NCI-H1092 (cell line): ENCODE measurements at regions not wholly inside any gene's neighbourhood (a gene's known extent, or its start where the extent isn't known, plus 50 kb on each side); places are given as distances from the start of the nearest gene placed in this dataset.
"Not testable (repeated sequence)": the region's sequence is repeated elsewhere in the genome, so short reads cannot be mapped to it uniquely, and the experiment has no call there.

ENCODE experiments used
- DNase-seq: peaks from one replicate; lab custom pipeline; 2025; lab: John Stamatoyannopoulos, UW

- not testable (repeated sequence) for DNase-seq
These were observed 51.7 kb downstream of the PPIAL4C start for GRCh38 chr1:149635290-149635899.

DNA sequence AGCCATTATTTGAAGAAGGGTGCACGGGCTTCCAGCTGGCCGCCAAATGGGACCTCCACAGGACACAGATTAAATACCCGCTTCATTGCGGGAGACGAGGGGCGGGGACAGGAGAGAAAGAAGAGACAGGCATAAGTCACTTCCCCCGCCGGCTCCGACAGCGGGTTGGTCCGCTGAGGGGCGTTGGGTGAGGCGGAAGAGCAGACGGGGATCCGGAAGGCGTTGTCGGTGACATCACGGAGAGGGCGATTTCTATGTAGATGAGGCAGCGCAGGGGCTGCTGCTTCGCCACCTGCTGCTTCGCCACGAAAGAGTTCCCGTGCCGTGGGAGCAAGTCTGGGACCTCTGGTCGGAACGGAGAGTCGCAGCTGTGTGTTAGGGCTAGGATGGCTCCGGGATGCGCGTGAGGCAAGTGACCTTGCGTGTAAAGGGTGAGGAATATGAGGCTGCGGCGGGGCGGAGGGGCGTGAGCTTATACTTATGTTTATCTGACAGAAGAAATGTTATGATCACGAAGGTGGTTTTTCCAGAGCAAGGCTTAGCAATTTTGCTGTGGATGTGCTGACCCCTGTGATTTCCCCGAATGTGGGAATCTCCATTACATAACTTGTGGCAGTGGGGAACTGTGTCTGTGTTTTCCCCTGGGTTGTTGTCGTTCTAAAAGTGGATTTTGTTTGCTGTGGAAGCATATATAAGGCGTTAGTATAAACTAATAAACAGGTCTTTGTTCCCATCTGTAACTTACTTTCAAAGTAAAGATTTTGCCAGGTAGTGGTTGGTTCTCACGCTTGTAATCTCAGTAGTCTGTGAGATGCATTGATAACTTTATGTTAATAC, 52.9 kb downstream of the PPIAL4C start:
- peak; percentile 41 for DNase-seq

DNA sequence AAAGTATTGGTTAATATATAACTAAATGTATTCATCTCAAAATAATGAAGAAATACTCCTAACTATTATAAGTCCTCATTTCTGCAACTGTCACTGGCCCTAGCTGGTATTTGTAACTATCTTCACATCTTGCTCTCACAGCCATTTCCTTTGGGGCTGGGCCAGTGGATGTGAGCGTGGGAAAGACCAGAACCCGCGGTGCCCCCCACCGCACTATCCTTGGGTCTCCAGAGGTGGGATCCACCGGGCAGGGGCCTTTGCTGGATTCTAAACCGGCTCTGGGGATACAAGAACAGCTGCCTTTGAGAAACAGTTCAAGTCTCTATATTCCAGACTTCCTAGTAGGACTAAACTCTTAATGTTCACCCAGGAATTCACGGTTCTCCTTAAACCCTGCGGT, 54.8 kb downstream of the PPIAL4C start:
- DNase-seq: not testable (repeated sequence)

DNA sequence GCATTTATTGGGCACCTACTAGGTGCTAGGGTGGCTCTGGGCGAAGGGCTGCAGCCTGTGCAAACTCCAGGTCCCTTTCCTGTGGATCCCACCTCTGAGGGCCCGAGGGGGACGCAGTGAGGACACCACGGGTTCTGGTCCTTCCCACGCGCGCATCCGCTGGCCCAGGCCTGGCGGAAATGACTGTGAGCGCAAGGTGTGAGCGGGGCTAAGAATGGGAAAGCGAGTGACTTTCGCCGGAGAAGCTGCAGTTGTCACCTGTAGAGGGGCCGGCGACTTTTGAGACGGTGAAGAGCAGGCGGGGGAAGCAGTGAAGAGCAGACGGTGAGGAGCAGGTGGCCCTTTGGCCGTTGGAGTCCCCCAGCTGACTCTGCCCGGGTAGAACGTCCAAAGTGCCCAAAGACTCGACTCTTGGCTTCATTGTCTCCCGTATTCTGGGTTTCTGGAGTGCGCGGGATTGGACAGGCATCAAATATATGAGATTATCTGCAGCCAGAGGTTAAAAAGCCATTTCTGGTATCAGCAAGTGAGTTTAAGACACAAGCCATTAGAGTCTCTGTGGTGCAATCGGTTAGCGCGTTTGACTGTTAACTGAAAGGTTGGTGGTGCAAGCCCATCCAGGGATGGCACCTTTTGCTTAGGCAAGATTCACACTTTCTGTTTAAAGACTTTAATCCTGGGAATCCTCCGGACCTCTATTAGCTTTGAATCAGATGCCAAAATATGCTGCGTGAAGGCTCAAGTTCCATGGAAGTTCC, 55.4 kb downstream of the PPIAL4C start:
- not testable (repeated sequence) for DNase-seq

DNA sequence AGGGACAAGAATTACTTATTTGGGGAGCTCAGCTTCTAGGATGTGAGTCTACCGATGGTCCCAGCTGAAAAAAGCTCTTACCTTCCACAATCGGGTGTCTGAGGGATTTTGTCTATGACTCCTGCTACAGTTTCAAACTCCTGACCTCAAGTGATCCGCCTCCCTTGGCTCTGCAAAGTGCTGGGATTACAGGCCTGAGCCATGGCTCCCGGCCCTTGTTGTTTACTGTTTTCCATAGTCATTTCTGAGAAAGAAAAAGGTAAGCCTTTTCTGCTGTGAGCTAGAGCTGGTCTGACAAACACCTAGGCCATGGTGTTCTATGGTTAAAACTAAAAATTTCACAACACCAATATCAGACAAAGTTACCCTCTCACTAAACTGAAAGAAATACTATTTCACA, 57.5 kb downstream of the PPIAL4C start:
- DNase-seq: not testable (repeated sequence)

GRCh38 chr1:149644818-149645217, 61.2 kb downstream of the PPIAL4C start:
- not testable (repeated sequence) for DNase-seq

DNA sequence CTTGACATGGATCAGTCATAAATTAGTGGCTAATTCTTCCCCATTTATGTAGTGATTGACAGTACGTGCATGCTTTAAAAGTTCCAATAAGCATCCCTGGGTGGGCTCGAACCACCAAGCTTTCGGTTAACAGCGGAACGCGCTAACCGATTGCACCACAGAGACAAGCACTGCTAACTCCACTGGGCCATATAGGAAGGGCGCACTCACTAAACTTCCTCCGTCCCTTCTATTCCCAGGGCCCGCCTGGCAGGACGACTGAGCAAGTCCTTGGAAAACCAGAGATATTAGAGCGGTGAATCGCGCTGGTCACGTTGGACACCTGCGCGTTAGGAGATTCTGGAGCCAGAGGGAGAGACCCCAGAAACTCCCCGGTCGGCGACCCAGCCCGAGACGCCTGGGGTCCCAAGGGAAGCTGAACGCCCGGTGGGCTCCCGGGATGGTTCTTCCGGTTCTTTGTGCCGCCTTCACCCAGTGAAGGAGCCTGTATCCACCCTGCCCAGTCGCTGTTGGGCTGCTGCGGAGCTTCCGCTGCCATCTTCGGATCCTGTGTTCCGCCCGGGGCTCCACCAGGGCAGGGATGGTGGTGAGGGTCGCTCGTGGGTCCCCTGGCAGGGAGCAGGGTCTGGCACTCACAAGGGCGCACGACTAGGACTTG, 62.8 kb downstream of the PPIAL4C start:
- DNase-seq: not testable (repeated sequence)

DNA sequence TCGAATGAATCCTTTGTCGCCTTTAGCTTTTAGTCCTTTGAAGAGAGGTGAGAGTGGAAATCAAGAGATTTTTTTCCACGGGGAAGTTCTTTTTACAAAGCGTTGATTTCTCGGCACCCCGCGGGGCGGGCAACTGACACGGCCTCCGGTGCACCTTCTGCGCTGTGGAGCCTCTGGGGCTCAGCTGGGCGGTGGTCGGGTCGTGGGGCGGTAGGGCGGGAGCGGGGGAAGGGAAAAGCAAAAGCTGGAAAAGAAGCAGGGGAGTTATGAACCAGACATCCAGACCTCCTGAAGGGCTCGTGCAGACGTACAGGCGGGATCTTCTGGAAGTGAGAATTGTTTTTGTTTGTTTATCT, 63.3 kb downstream of the PPIAL4C start:
- not testable (repeated sequence) for DNase-seq

- DNase-seq: not testable (repeated sequence)
These were observed 74.1 kb downstream of the PPIAL4C start for GRCh38 chr1:149657750-149658149.

DNA sequence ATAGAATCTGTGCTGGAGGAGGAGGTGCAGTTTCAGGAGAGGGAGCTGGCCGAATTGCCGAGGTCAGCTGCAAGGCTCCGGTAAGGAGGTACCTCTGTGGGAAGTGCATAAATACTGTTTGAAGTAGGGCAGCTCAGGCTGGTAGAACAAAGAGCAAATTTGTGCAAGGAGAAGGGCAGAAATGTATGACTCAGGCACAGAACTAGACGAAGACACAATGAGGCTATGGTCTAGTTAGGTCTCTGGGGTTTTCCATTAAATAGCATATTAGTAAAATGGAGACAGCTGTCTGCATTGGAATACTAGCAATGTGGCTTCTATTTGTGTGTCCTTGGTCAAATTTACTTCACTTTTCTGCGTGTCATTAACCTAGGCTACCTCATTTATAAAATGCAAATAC, 74.5 kb downstream of the PPIAL4C start:
- not testable (repeated sequence) for DNase-seq

- DNase-seq: not testable (repeated sequence)
These were observed 81.0 kb downstream of the PPIAL4C start for GRCh38 chr1:149664624-149665023.

- not testable (repeated sequence) for DNase-seq
These were observed 81.4 kb downstream of the PPIAL4C start for GRCh38 chr1:149665033-149665432.

- not testable (repeated sequence) for DNase-seq
These were observed 81.9 kb downstream of the PPIAL4C start for GRCh38 chr1:149665528-149665927.

GRCh38 chr1:149673231-149673909, 89.7 kb downstream of the PPIAL4C start:
- DNase-seq: not testable (repeated sequence)

DNA sequence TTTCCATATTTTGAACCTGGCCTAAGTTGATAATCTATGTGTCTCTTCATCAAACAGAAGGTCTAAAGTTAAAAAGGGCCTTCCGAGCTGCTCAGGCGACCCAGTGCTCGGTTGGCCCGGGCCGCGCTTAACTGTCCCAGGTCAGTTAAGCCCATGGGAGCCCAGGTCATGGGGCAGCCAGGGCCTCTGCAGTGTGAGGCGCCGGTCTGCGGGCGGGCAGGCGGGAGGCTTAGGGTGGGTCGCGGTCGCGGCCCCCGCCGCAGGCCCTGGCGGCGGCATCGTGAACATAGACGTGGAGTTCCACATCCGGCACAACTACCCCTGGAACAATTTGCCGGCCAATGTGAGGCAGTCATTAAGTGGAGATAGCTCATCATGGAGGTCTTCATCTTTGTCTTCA, 91.3 kb downstream of the PPIAL4C start:
- DNase-seq: not testable (repeated sequence)

GRCh38 chr1:149677359-149677758, 93.7 kb downstream of the PPIAL4C start:
- not testable (repeated sequence) for DNase-seq

- DNase-seq: not testable (repeated sequence)
These were observed 95.8 kb upstream of the FCGR1A start for GRCh38 chr1:149686593-149687238.

DNA sequence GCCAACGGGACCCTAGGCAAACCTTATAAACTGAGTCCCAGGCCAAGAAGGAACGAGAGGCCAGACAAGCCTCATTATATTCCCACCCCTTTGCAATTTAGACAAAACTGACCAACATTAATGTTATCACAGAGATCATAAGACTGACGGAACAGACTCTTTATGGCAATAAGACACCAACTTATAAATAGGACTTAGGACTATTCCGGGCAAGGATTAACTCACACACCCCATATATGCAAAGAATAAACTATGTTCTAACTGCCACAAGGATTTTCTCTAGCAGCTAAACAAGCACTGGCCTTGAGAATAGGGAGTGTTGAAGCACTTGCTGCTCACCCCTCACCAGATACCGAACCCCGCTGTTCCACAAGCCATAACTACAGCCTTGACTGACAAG, 91.1 kb upstream of the FCGR1A start:
- DNase-seq: not testable (repeated sequence)

GRCh38 chr1:149692804-149693539, 89.5 kb upstream of the FCGR1A start:
- DNase-seq: not testable (repeated sequence)

DNA sequence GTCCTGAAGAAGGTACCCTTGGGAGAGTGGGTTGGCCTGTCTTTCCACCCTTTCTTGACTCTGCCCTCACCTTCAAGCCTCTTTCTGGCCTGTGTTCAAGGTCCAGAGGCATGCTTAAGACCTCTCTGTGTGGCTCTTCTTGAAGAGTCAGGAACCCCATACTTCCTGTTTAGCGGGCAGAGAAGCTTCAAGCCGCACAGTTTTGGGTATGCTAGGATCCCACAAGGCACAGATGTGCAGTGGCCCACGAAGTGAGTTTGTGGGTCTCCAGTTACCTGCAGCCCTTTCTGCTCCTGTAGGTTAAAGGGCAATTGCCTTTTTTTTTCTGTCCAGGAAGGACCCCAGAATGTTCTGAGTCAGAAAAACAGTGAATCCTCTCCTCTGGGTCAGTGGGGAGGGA, 87.4 kb upstream of the FCGR1A start:
- DNase-seq: not testable (repeated sequence)
